PC-3 (cell line): ENCODE measurements at regions not wholly inside any gene's neighbourhood (a gene's known extent, or its start where the extent isn't known, plus 50 kb on each side); places are given as distances from the start of the nearest gene placed in this dataset.
"Not testable (repeated sequence)": the region's sequence is repeated elsewhere in the genome, so short reads cannot be mapped to it uniquely, and the experiment has no call there.

Experiments
- ATAC-seq: fragments of 200-7000 bp; cut with Tn5 transposase; 2 replicates; pipeline ENCODE4 v1.9.1; 2020; ENCODE audit warnings: mild to moderate bottlenecking, moderate library complexity
- BruUV-seq: library from RNA; stranded (reverse); fragments of 400-500 nt; replicated peaks from 2 replicates; lab custom pipeline; 2021; lab: Mats Ljungman, UMichigan
- CTCF ChIA-PET: fragments of 300-600 bp; sonication (Branson Sonifier 250); formaldehyde crosslinking; loops from one replicate; lab custom pipeline; 2022; ENCODE audit warnings: antibody characterized with exemption; lab: Charles Lee
- POLR2A ChIA-PET: fragments of 300-600 bp; sonication (Branson Sonifier 250); formaldehyde crosslinking; loops from one replicate; lab custom pipeline; 2022; ENCODE audit warnings: antibody characterized with exemption; ENCODE audit not compliant: unreplicated experiment; lab: Charles Lee
- DNase-seq: peaks from one replicate; pipeline ENCODE4 v3.0.0-alpha.2; 2015
- H2AFZ ChIP-seq: fragments of 300-600 bp; sonication (generic); 2 replicates; pipeline ENCODE4 v1.6.0; 2016; ENCODE audit warnings: antibody characterized with exemption, low read length
- H3F3A ChIP-seq: fragments of 300-600 bp; sonication (generic); one replicate; pipeline ENCODE4 v1.6.0; 2017; ENCODE audit warnings: antibody characterized with exemption, low read length, control low read depth, mild to moderate bottlenecking; ENCODE audit not compliant: unreplicated experiment
- H3K27ac ChIP-seq: fragments of 300-600 bp; sonication (generic); 2 replicates; pipeline ENCODE4 v1.5.1; 2016; ENCODE audit warnings: mild to moderate bottlenecking, low read length
- H3K27me3 ChIP-seq: fragments of 300-600 bp; sonication (generic); 2 replicates; pipeline ENCODE4 v1.6.1; 2016; ENCODE audit warnings: low read length, mixed read lengths
- H3K36me3 ChIP-seq: fragments of 300-600 bp; sonication (generic); 2 replicates; pipeline ENCODE4 v1.6.1; 2016; ENCODE audit warnings: low read depth, mixed run types, low read length, mixed read lengths
- H3K4me1 ChIP-seq: fragments of 300-600 bp; sonication (generic); 2 replicates; pipeline ENCODE4 v1.5.1; 2016; ENCODE audit warnings: low read length; ENCODE audit not compliant: insufficient read depth
- H3K4me2 ChIP-seq: fragments of 300-600 bp; sonication (generic); 2 replicates; pipeline ENCODE4 v1.6.0; 2016; ENCODE audit warnings: low read length
- H3K4me3 ChIP-seq: fragments of 300-600 bp; sonication (generic); 2 replicates; pipeline ENCODE4 v1.5.1; 2016; ENCODE audit warnings: mild to moderate bottlenecking, low read length, mixed read lengths
- H3K79me2 ChIP-seq: fragments of 300-600 bp; sonication (generic); 2 replicates; pipeline ENCODE4 v1.6.1; 2017; ENCODE audit warnings: low read length, mixed read lengths
- H3K9ac ChIP-seq: fragments of 300-600 bp; sonication (generic); 2 replicates; pipeline ENCODE4 v1.6.0; 2016; ENCODE audit warnings: mild to moderate bottlenecking, low read length
- H3K9me2 ChIP-seq: fragments of 300-600 bp; sonication (generic); replicated peaks from 2 replicates; pipeline ENCODE4 v1.6.1; 2016; ENCODE audit warnings: mixed run types, low read length, mixed read lengths
- H3K9me3 ChIP-seq: fragments of 300-600 bp; sonication (generic); 2 replicates; pipeline ENCODE4 v1.6.1; 2016; ENCODE audit warnings: low read length, mixed read lengths
- H4K20me1 ChIP-seq: fragments of 300-600 bp; sonication (generic); 2 replicates; pipeline ENCODE4 v1.6.1; 2016; ENCODE audit warnings: low read length, mixed read lengths
- CTCF ChIP-seq: fragments of 300-600 bp; sonication (generic); conservative IDR thresholded peaks from 2 replicates; pipeline ENCODE4 v1.5.1; 2017; ENCODE audit warnings: antibody characterized with exemption, low read depth, mild to moderate bottlenecking, low read length
- EZH2 ChIP-seq: fragments of 300-600 bp; sonication (generic); IDR thresholded peaks from one replicate; pipeline ENCODE4 v1.6.1; 2017; ENCODE audit warnings: antibody characterized with exemption, mild to moderate bottlenecking, low read length; ENCODE audit not compliant: unreplicated experiment
- EZH2phosphoT487 ChIP-seq: fragments of 300-600 bp; sonication (generic); IDR thresholded peaks from 2 replicates; pipeline ENCODE4 v1.6.1; 2018; ENCODE audit warnings: mild to moderate bottlenecking, antibody characterized with exemption, low read length, borderline replicate concordance
- intact Hi-C: fragments of 100-400 bp; cut with micrococcal nuclease; formaldehyde crosslinking; loops from 2 replicates; pipeline ENCODE4 v1.9.0; 2023

GRCh38 chr7:6934981-6935380 lies 108.9 kb upstream of the CCZ1B start:
- Histone ChIP-seq H3F3A (no peaks in the 10 kb centered on the region), H4K20me1 (no peaks in the 10 kb centered on the region), H3K27me3 (no peaks in the 10 kb centered on the region), H3K4me3 (no peak overlapping the region), H3K27ac (no peak overlapping the region), H3K9me2 (no peaks in the 10 kb centered on the region), H3K9me3 (no peaks in the 10 kb centered on the region), H2AFZ (no peak overlapping the region), H3K4me1 (no peaks in the 10 kb centered on the region), H3K79me2 (no peaks in the 10 kb centered on the region), H3K4me2 (no peak overlapping the region), H3K9ac (no peak overlapping the region), H3K36me3 (no peaks in the 10 kb centered on the region)
- POLR2A ChIA-PET: no interaction called here
- TF ChIP-seq EZH2 (no peak), EZH2phosphoT487 (no peak), CTCF (no peak)
- intact Hi-C loops: loop anchor here (10.0 kb wide), 1 partner anchor 420 kb away; no protein-coding TSS in a partner anchor
- CTCF ChIA-PET: no interaction called here
- ATAC-seq: no peak
- BruUV-seq: no TSS peak
- DNase-seq: no peak

- H2AFZ ChIP-seq, H3F3A ChIP-seq, H3K79me2 ChIP-seq, BruUV-seq, H3K27me3 ChIP-seq, H3K36me3 ChIP-seq, POLR2A ChIA-PET, H3K9me2 ChIP-seq, H4K20me1 ChIP-seq, CTCF ChIA-PET, H3K9me3 ChIP-seq, ATAC-seq, H3K9ac ChIP-seq, H3K4me2 ChIP-seq, H3K27ac ChIP-seq, H3K4me3 ChIP-seq, H3K4me1 ChIP-seq: not testable (repeated sequence)
- intact Hi-C loops: loop anchor here (10.0 kb wide), 1 partner anchor 422 kb away; no protein-coding TSS in a partner anchor
- peak; percentile 47 for DNase-seq
Measured at GRCh38 chr7:6936626-6937025, 110.6 kb upstream of the CCZ1B start.

- H3K4me3 ChIP-seq, DNase-seq, ATAC-seq, POLR2A ChIA-PET, H3K9ac ChIP-seq, H3K36me3 ChIP-seq, H3K79me2 ChIP-seq, H3K9me2 ChIP-seq, H3F3A ChIP-seq, H3K9me3 ChIP-seq, H3K4me1 ChIP-seq, H3K4me2 ChIP-seq, H3K27ac ChIP-seq, H3K27me3 ChIP-seq, H2AFZ ChIP-seq, H4K20me1 ChIP-seq, BruUV-seq: not testable (repeated sequence)
- CTCF ChIA-PET: interaction anchor here (0.6 kb wide), 1 partner anchor 80 kb away, joined by 3 read pairs; no protein-coding TSS in a partner anchor
- intact Hi-C loops: loop anchor here (10.0 kb wide), 1 partner anchor 423 kb away; no protein-coding TSS in a partner anchor
Measured at GRCh38 chr7:6937746-6938145, 111.7 kb upstream of the CCZ1B start.

GRCh38 chr7:6938284-6938683 lies 112.2 kb upstream of the CCZ1B start:
- H3K27me3 ChIP-seq, H3F3A ChIP-seq, H3K4me2 ChIP-seq, H3K4me3 ChIP-seq, H3K79me2 ChIP-seq, ATAC-seq, H3K27ac ChIP-seq, H2AFZ ChIP-seq, H3K36me3 ChIP-seq, H3K9me3 ChIP-seq, H3K4me1 ChIP-seq, BruUV-seq, CTCF ChIA-PET, H4K20me1 ChIP-seq, POLR2A ChIA-PET, H3K9me2 ChIP-seq, H3K9ac ChIP-seq: not testable (repeated sequence)
- intact Hi-C loops: loop anchor here (10.0 kb wide), 1 partner anchor 423 kb away; no protein-coding TSS in a partner anchor
- peak; percentile 15 for DNase-seq
- peak; percentile 50 for TF ChIP-seq CTCF

GRCh38 chr7:6939126-6939525 lies 113.1 kb upstream of the CCZ1B start:
- H3K36me3 ChIP-seq, H3K79me2 ChIP-seq, DNase-seq, ATAC-seq, H3K4me3 ChIP-seq, BruUV-seq, H3K9ac ChIP-seq, H4K20me1 ChIP-seq, H3K27me3 ChIP-seq, H3K4me1 ChIP-seq, POLR2A ChIA-PET, H2AFZ ChIP-seq, H3K9me2 ChIP-seq, H3K27ac ChIP-seq, H3K9me3 ChIP-seq, CTCF ChIA-PET, H3F3A ChIP-seq, H3K4me2 ChIP-seq: not testable (repeated sequence)
- intact Hi-C loops: loop anchor here (10.0 kb wide), 1 partner anchor 424 kb away; no protein-coding TSS in a partner anchor
